Uterus (tissue), 2 donors: ENCODE measurements at regions not wholly inside any gene's neighbourhood (a gene's known extent, or its start where the extent isn't known, plus 50 kb on each side); places are given as distances from the start of the nearest gene placed in this dataset.

Experiments used
- CTCF ChIP-seq, 4 experiments: fragments of 200-600 bp in 2 of 4; fragments of 450-650 bp in 2 of 4; sonication (generic) in 2 of 4; IDR thresholded peaks; one replicate each; pipeline ENCODE4 v1.5.1; 2016 to 2019; ENCODE audit warnings: antibody characterized with exemption in 4 of 4, mild to moderate bottlenecking in 2 of 4, moderate library complexity in 1 of 4
- POLR2A ChIP-seq, 2 donors: fragments of 450-650 bp; IDR thresholded peaks; one replicate each; pipeline ENCODE4 v1.6.1; 2016; ENCODE audit warnings: antibody characterized with exemption in 2 of 2, mild to moderate bottlenecking in 1 of 2, moderate library complexity in 1 of 2

GRCh38 chr5:92500752-92501151, 1080.3 kb downstream of the NR2F1-AS1 start:
- no peak for TF ChIP-seq CTCF (IDR thresholded peaks at IDR 0.05)
- no peak for TF ChIP-seq POLR2A (IDR thresholded peaks at IDR 0.05)
